Liver (tissue), 3 donors: ENCODE measurements at regions not wholly inside any gene's neighbourhood (a gene's known extent, or its start where the extent isn't known, plus 50 kb on each side); places are given as distances from the start of the nearest gene placed in this dataset.

Experiments
- GABPA ChIP-seq, 2 donors: IDR thresholded peaks in 1 of 2; conservative IDR thresholded peaks in 1 of 2; 2 replicates each; pipeline ENCODE4 v1.6.1; 2016; ENCODE audit warnings: antibody characterized with exemption in 2 of 2, mild to moderate bottlenecking in 1 of 2, moderate library complexity in 1 of 2
- JUND ChIP-seq, 2 donors: IDR thresholded peaks; 2 replicates each; pipeline ENCODE4 v1.6.1; 2016; ENCODE audit warnings: antibody characterized with exemption in 2 of 2
- RAD21 ChIP-seq, 2 donors: IDR thresholded peaks; 2 replicates each; pipeline ENCODE4 v1.6.1; 2016; ENCODE audit warnings: antibody characterized with exemption in 2 of 2, mild to moderate bottlenecking in 2 of 2
- REST ChIP-seq: IDR thresholded peaks from 2 replicates; pipeline ENCODE4 v1.6.1; 2016; ENCODE audit warnings: antibody characterized with exemption, mild to moderate bottlenecking
- RXRA ChIP-seq, 2 donors: IDR thresholded peaks; 2 replicates each; pipeline ENCODE4 v1.6.1; 2017 to 2018; ENCODE audit warnings: antibody characterized with exemption in 2 of 2, mild to moderate bottlenecking in 1 of 2
- TAF1 ChIP-seq: conservative IDR thresholded peaks from 2 replicates; pipeline ENCODE4 v1.6.1; 2016; ENCODE audit warnings: antibody characterized with exemption, mild to moderate bottlenecking
- YY1 ChIP-seq: IDR thresholded peaks from 2 replicates; pipeline ENCODE4 v1.6.1; 2016; ENCODE audit warnings: antibody characterized with exemption, mild to moderate bottlenecking
- TF ChIP-seq, protein P1 (sequence below): fragments of 150-350 bp; IDR thresholded peaks from 2 replicates; pipeline ENCODE4 v1.5.1; 2017; ENCODE audit warnings: improper control_type of control experiment, low read depth, low read length; ENCODE audit not compliant: missing input control
- donor health status: healthy.
- donor health status: healthy.

- TF ChIP-seq TAF1 (no peak), REST (no peak), YY1 (no peak), GABPA (IDR thresholded peaks at IDR 0.05 in 1 of 2, conservative IDR thresholded peaks at IDR 0.05 in 1 of 2) (no peak), RXRA (IDR thresholded peaks at IDR 0.05) (no peak), RAD21 (IDR thresholded peaks at IDR 0.05) (no peak), JUND (IDR thresholded peaks at IDR 0.05) (no peak)
- TF ChIP-seq, protein P1, sequence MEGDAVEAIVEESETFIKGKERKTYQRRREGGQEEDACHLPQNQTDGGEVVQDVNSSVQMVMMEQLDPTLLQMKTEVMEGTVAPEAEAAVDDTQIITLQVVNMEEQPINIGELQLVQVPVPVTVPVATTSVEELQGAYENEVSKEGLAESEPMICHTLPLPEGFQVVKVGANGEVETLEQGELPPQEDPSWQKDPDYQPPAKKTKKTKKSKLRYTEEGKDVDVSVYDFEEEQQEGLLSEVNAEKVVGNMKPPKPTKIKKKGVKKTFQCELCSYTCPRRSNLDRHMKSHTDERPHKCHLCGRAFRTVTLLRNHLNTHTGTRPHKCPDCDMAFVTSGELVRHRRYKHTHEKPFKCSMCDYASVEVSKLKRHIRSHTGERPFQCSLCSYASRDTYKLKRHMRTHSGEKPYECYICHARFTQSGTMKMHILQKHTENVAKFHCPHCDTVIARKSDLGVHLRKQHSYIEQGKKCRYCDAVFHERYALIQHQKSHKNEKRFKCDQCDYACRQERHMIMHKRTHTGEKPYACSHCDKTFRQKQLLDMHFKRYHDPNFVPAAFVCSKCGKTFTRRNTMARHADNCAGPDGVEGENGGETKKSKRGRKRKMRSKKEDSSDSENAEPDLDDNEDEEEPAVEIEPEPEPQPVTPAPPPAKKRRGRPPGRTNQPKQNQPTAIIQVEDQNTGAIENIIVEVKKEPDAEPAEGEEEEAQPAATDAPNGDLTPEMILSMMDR, result no peak
Observed at GRCh38 chr4:31246856-31247255, 526.7 kb downstream of the PCDH7 start.
